ENCODE measurements at regions not wholly inside any gene's neighbourhood (a gene's known extent, or its start where the extent isn't known, plus 50 kb on each side); places are given as distances from the start of the nearest gene placed in this dataset.
"Not testable (repeated sequence)": the region's sequence is repeated elsewhere in the genome, so short reads cannot be mapped to it uniquely, and the experiment has no call there.

DNA sequence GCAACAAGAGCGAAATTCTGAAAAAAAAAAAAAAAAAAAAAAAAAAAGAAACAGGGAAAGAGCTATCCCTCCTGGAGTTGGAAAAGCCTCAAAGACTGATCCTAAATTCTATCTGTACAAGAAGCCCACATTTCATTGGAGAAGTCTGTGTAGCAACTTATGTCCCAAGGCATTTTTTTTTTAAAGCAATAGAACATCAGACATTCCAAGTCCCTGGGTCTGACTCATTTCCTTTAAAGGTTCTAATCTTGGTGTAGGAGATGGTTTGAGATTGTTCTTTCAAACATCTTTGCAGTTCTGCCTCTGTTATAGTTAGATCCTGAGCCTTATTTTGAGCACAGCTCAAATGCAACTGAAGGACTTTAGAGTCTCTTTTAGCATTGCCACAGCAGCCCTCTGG is 706.5 kb upstream of the MIR17HG start:
- no peak for DNase-seq (ENCODE audit: low read depth in 1 of 2, low spot score in 2 of 2)
- Histone ChIP-seq H3K9me3 (replicated peaks) (no peaks in the 10 kb centered on the region), H3K4me3 (no peak overlapping the region), H3K36me3 (no peaks in the 10 kb centered on the region), H3K27me3 (replicated peaks) (no peaks in the 10 kb centered on the region), H3K27ac (no peak overlapping the region), H3K4me1 (replicated peaks) (no peaks in the 10 kb centered on the region)

DNA sequence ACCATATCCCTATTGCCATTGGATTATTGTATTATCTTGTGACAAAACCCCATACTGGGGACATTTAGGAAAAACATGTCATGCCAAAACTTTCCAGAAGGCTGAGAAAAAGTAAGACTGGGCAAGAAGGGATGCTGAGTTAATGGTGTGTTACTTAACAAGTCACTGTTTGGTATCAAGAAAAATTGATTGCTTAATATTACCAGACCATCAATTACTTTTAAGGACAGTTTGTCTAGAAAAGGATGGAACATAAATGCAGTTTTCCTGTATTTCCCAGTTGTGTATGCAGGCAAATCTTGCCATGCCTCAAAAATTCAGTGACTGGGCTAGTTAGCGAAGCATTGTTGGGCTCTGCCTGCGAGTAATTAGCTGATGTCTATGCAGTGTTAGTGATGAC is 705.6 kb upstream of the MIR17HG start:
- no peaks in the 10 kb centered on the region for H3K4me1 ChIP-seq (replicated peaks)
- no peak overlapping the region for H3K27ac ChIP-seq
- H3K4me3 ChIP-seq, result no peak overlapping the region
- H3K36me3 ChIP-seq, result no peaks in the 10 kb centered on the region
- no peaks in the 10 kb centered on the region for H3K27me3 ChIP-seq (replicated peaks)
- no peaks in the 10 kb centered on the region for H3K9me3 ChIP-seq (replicated peaks)
- no peak for DNase-seq (ENCODE audit: low read depth in 1 of 2, low spot score in 2 of 2)

DNA sequence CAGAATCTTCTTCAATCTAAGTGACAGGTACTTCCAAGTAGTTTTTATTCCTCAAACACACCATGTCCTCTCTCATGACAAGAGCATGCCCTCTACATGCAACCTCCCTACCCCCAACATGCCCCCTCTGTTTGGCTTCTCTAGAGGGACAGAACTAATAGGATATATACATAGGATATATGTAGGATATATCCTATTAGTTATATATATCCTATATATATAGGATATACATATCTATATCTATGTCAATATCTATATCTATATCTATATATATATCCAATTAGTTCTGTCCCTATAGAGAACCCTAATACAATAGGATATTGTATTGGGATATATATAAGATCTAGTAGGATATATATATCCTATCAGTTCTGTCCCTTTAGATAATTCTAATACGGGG is 701.9 kb upstream of the MIR17HG start:
- Histone ChIP-seq H3K4me3 (no peak overlapping the region), H3K27ac (no peak overlapping the region), H3K36me3 (no peaks in the 10 kb centered on the region), H3K9me3 (replicated peaks) (no peaks in the 10 kb centered on the region), H3K27me3 (replicated peaks) (no peaks in the 10 kb centered on the region), H3K4me1 (replicated peaks) (no peaks in the 10 kb centered on the region)
- no peak for DNase-seq (ENCODE audit: low read depth in 1 of 2, low spot score in 2 of 2)

DNA sequence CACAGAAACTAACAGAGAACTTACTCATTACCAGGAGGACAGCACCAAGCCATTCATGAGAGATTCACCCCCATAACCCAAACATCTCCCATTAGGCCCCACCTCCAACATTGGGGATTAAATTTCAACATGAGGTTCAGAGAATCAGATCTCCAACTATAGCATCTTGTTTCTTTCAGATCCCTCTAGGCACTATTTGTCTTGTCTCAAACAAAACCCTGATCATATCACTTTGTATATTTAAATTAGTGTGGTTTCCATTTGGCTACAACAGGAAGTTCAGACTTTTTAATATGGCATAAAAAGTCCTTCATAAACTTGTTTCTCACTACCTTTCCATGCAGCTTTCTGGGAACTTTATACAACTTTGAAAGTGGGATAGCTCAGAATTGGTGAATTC is 699.0 kb upstream of the MIR17HG start:
- Histone ChIP-seq H3K9me3 (replicated peaks) (no peaks in the 10 kb centered on the region), H3K27ac (no peak overlapping the region), H3K4me3 (no peak overlapping the region), H3K4me1 (replicated peaks) (no peaks in the 10 kb centered on the region), H3K36me3 (no peaks in the 10 kb centered on the region), H3K27me3 (replicated peaks) (no peaks in the 10 kb centered on the region)
- no peak for DNase-seq (ENCODE audit: low read depth in 1 of 2, low spot score in 2 of 2)

DNA sequence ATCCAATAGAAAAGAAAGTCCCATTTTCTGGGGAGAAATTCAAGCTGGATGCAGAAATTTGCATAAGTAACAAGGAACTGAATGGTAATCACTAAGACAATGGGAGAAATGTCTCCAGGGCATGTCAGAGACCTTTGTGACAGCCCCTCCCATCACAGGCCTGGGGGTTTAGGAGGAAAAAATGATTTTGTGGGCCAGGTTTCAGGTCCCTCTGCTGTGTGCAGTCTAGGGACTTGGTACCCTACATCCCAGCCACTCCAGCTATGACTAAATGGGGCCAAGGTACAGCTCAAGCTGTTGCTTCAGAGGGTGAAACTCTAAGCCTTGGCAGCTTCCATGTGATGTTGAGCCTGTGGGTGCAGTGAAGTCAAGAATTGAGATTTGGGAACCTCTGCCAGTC is 695.5 kb upstream of the MIR17HG start:
- DNase-seq (ENCODE audit: low read depth in 1 of 2, low spot score in 2 of 2), result no peak
- Histone ChIP-seq H3K36me3 (no peaks in the 10 kb centered on the region), H3K9me3 (replicated peaks) (no peaks in the 10 kb centered on the region), H3K27me3 (replicated peaks) (no peaks in the 10 kb centered on the region), H3K4me1 (replicated peaks) (no peaks in the 10 kb centered on the region), H3K4me3 (no peak overlapping the region), H3K27ac (no peak overlapping the region)

DNA sequence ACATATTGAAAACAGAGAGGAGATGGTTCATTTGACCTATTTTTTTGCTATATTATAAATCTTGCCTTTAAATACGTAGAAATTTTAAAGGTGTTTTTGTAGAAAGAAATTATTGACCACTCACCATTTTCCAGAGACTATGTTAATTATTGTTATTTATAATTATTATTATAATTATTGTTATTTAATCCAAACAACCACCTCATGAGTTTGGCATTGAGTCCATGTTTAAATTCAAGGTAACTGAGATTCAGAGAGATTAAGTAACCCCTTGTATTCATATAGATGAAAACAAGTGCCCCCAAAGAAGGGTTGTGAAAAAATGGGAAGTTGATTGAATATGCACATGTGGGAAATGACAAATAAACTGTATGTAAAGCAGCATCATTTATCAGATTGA is 692.5 kb upstream of the MIR17HG start:
- Histone ChIP-seq H3K4me3 (no peak overlapping the region), H3K36me3 (no peaks in the 10 kb centered on the region), H3K4me1 (replicated peaks) (no peaks in the 10 kb centered on the region), H3K27me3 (replicated peaks) (no peaks in the 10 kb centered on the region), H3K27ac (no peak overlapping the region), H3K9me3 (replicated peaks) (no peaks in the 10 kb centered on the region)
- no peak for DNase-seq (ENCODE audit: low read depth in 1 of 2, low spot score in 2 of 2)

DNA sequence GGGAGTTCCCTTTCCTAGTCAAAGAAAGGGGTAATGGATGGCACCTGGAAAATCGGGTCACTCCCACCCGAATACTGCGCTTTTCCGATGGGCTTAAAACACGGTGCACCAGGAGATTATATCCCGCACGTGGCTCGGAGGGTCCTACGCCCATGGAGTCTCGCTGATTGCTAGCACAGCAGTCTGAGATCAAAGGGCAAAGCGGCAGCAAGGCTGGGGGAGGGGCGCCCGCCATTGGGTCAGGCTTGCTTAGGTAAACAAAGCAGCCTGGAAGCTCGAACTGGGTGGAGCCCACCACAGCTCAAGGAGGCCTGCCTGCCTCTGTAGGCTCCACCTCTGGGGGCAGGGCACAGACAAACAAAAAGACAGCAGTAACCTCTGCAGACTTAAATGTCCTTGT is 683.3 kb upstream of the MIR17HG start:
- not testable (repeated sequence) for H3K36me3 ChIP-seq; H3K27me3 ChIP-seq (replicated peaks); H3K4me1 ChIP-seq (replicated peaks); H3K4me3 ChIP-seq; DNase-seq (ENCODE audit: low read depth in 1 of 2, low spot score in 2 of 2); H3K9me3 ChIP-seq (replicated peaks); H3K27ac ChIP-seq

DNA sequence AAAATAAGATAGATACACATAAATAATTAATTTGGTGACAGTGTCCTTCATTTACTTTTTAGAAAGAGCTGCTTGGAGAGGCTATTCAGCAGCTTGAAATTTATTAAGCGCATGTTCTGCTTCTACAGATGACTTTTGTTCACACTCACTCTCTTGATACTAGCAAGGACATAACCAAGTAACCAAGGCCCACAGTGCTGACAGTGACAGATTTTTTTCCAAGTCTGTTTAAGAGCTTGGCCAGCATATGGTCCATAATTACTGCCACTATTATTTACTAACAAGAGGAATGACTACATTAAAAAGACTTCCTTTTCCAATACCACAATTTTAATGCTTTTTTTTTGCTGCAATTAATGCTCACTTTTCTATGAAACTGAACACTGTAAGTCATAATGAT is 673.7 kb upstream of the MIR17HG start:
- no peaks in the 10 kb centered on the region for H3K27me3 ChIP-seq (replicated peaks)
- no peak overlapping the region for H3K27ac ChIP-seq
- no peaks in the 10 kb centered on the region for H3K9me3 ChIP-seq (replicated peaks)
- no peaks in the 10 kb centered on the region for H3K36me3 ChIP-seq
- no peak overlapping the region for H3K4me3 ChIP-seq
- no peaks in the 10 kb centered on the region for H3K4me1 ChIP-seq (replicated peaks)
- DNase-seq (ENCODE audit: low read depth in 1 of 2, low spot score in 2 of 2), result no peak

DNA sequence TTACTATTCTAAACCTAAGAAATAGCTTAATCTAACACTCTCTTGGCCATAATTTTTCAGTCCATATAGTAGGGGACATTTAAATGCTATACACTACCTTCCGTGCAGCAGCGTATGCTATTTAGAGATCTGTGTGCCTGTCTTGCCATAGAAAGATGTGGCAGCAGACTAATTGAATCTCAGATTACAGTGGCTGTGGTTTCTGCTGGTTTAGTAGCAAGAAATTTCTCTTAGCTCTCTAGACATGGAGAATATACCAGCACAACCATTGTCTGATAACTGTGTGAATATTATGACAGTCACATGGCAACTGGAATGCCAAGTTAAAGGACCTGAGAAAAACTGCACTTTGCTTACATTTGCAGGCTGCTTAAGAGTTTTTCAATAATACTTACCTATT is 672.4 kb upstream of the MIR17HG start:
- DNase-seq (ENCODE audit: low read depth in 1 of 2, low spot score in 2 of 2), result no peak
- H3K9me3 ChIP-seq (replicated peaks), result no peaks in the 10 kb centered on the region
- no peaks in the 10 kb centered on the region for H3K36me3 ChIP-seq
- H3K4me1 ChIP-seq (replicated peaks), result no peaks in the 10 kb centered on the region
- H3K27ac ChIP-seq, result no peak overlapping the region
- no peak overlapping the region for H3K4me3 ChIP-seq
- H3K27me3 ChIP-seq (replicated peaks), result no peaks in the 10 kb centered on the region

DNA sequence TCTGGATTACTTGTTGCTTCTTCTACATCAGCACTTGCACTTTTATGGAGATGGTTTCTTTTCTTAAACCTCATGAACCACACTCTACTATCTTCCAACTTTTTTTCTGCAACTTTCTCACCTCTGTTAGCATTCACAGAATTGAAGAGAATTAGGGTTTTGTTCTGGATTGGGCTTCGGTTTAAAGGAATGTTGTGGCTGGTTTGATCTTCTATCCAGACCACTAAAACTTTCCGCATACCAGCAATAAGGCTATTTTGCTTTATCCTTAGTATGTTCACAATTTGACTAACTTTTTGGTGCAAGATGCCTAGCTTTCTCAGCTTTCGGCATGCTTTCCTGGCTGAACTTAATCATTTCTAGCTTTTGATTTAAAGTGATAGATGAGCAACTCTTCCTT is 666.7 kb upstream of the MIR17HG start:
- Histone ChIP-seq H3K4me1 (replicated peaks) (no peaks in the 10 kb centered on the region), H3K9me3 (replicated peaks) (no peaks in the 10 kb centered on the region), H3K27ac (no peak overlapping the region), H3K4me3 (no peak overlapping the region), H3K27me3 (replicated peaks) (no peaks in the 10 kb centered on the region; the same call in 1 of the 2 replicates), H3K36me3 (no peaks in the 10 kb centered on the region)
- DNase-seq (ENCODE audit: low read depth in 1 of 2, low spot score in 2 of 2), result no peak

DNA sequence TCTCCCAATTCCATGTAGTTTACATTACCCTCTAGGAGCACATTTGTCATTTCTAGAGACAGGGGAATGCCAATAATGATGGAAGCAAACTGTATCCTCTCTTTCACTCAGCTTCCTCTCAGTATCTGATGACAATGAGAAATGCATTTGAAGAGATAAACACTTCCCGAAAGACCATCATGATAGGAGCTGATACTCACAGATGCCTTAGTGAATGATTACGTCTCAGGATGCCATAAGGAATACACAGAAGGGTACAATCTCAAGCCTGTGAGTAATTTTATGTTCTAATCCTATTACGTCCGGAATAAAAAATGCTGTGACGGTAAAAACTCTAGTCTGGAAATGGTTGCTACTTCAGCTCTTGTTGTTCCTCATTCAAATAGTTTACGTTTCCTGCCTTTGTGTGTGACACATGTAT is 663.8 kb upstream of the MIR17HG start:
- no peaks in the 10 kb centered on the region; the same call in 1 of the 2 replicates for H3K27me3 ChIP-seq (replicated peaks)
- no peaks in the 10 kb centered on the region for H3K9me3 ChIP-seq (replicated peaks)
- no peak for DNase-seq (ENCODE audit: low read depth in 1 of 2, low spot score in 2 of 2)
- H3K4me3 ChIP-seq, result no peak overlapping the region
- H3K27ac ChIP-seq, result no peak overlapping the region
- no peaks in the 10 kb centered on the region for H3K4me1 ChIP-seq (replicated peaks)
- H3K36me3 ChIP-seq, result no peaks in the 10 kb centered on the region

DNA sequence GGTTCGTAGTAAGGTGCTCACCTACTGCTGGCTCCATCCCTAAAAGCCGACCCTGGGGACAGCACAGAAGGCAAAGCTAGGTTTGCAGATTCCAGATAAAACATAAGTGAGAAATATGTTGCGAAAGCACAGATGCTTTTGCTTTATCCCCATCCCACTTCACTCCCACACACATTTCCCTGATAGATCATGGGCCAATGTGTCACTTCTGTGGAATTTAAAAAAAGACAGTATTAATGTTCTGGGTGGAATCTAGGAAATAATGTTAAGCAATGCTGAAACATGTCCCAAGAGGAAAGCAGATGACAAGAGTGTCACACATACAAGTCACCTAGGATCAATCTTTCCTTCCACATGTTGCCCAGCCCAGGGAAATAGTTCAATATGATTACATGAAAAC is 661.0 kb upstream of the MIR17HG start:
- DNase-seq (ENCODE audit: low read depth in 1 of 2, low spot score in 2 of 2), result no peak
- no peaks in the 10 kb centered on the region for H3K4me1 ChIP-seq (replicated peaks)
- no peak overlapping the region for H3K4me3 ChIP-seq
- H3K9me3 ChIP-seq (replicated peaks), result no peaks in the 10 kb centered on the region
- no peak overlapping the region for H3K27ac ChIP-seq
- H3K36me3 ChIP-seq, result no peaks in the 10 kb centered on the region
- H3K27me3 ChIP-seq (replicated peaks), result no peaks in the 10 kb centered on the region

DNA sequence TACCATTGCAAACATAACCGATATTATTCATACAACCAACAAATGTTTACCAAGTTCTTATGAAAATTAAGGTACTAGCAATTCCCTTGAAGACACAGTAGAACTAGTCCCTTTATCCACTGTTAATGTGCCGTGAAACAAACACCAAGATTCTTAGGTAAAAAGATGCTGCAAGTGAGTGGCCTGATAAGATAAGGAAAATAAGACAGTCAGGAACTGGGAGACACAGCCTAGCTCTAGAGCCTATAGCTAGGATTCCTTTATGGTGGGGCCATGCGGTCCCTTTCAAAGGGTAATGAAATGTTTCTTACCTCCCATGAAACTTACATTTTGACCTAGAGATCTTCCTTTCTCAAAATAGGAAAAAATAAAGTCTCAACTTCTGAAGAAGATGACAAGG is 658.4 kb upstream of the MIR17HG start:
- Histone ChIP-seq H3K27ac (no peak overlapping the region), H3K4me3 (no peak overlapping the region), H3K9me3 (replicated peaks) (no peaks in the 10 kb centered on the region), H3K27me3 (replicated peaks) (no peaks in the 10 kb centered on the region), H3K36me3 (no peaks in the 10 kb centered on the region), H3K4me1 (replicated peaks) (no peaks in the 10 kb centered on the region)
- DNase-seq (ENCODE audit: low read depth in 1 of 2, low spot score in 2 of 2), result no peak

DNA sequence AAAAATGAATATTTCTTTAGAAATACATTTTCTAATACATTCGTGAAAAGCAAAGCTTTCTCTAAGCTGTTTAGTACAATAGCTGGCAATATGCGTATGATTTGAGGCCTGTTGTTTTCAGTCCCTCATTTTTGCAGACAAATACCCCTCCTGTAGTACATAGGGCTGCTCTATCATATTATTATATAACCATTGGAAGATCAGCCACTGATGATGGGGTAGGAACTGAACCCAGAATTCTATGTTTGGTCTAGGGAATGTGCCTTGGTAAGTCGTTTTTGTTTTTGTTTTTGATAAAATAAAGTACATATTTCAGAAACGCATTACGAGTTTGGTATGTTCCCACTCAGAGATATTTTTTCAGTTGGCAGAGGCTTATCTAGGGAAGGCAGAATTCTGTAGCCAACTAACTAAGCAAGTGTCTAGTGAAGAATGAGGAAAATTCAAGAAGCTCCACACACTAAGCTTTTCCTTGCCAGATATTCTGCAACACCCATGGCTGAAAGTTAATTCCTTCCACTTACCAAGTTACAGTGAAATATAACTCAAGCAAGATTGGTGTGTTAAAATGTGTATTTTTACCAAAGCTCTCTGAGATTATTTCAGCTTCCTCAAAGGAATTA is 656.9 kb upstream of the MIR17HG start:
- Histone ChIP-seq H3K27me3 (replicated peaks) (no peaks in the 10 kb centered on the region), H3K36me3 (no peaks in the 10 kb centered on the region), H3K9me3 (replicated peaks) (no peaks in the 10 kb centered on the region), H3K4me1 (replicated peaks) (no peaks in the 10 kb centered on the region), H3K4me3 (no peak overlapping the region), H3K27ac (no peak overlapping the region)
- DNase-seq (ENCODE audit: low read depth in 1 of 2, low spot score in 2 of 2), result no peak

DNA sequence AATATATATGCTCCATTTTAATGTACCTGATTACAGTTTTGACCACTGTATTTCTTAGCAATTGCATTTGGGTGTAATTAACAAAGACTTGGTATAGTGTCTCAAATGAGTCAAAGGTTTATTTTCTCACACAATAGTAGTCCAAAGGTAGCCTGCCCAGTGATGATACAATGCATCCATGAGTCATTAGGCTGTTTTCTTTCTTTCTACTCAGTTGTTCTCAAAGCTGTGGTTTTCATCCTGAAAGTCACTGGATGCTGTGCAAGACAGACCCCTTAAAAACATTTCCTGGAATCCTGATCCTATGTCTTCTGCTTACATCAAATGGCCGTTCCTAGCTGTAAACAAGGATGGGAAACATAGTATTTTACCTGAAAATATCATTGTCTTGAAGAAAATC is 651.2 kb upstream of the MIR17HG start:
- DNase-seq (ENCODE audit: low read depth in 1 of 2, low spot score in 2 of 2), result peak in 1 of 2 experiments; percentile 54
- H3K27me3 ChIP-seq (replicated peaks), result no peaks in the 10 kb centered on the region

More for the DNA sequence above, 651.2 kb upstream of the MIR17HG start:
- Histone ChIP-seq H3K36me3 (no peaks in the 10 kb centered on the region), H3K27ac (peak overlapping the region; percentile 77), H3K4me3 (no peak overlapping the region), H3K4me1 (replicated peaks) (peaks cover 13% of the 10 kb centered on the region), H3K9me3 (replicated peaks) (no peaks in the 10 kb centered on the region)
